A549 (cell line): ENCODE measurements at regions not wholly inside any gene's neighbourhood (a gene's known extent, or its start where the extent isn't known, plus 50 kb on each side); places are given as distances from the start of the nearest gene placed in this dataset.
A peak's percentile ranks its signal among the peaks of the same experiment; 100 is the strongest.
"Not testable (repeated sequence)": the region's sequence is repeated elsewhere in the genome, so short reads cannot be mapped to it uniquely, and the experiment has no call there.

ENCODE experiments used
- ATAC-seq, 2 experiments: fragments of 200-7000 bp in 1 of 2; fragments of >200 bp in 1 of 2; cut with Nextera tagmentation in 1 of 2; cut with Tn5 transposase in 1 of 2; 3 replicates each; pipeline versions ENCODE4 v1.8.0 to v1.9.1; 2018 to 2020; ENCODE audit warnings: mild to moderate bottlenecking in 1 of 2, moderate library complexity in 1 of 2
- CTCF ChIA-PET: fragments of 300-600 bp; sonication (Branson Sonifier 250); formaldehyde crosslinking; extraction: SDS; loops from one replicate; lab custom pipeline; 2021; ENCODE audit warnings: antibody characterized with exemption, inconsistent platforms; lab: Yijun Ruan, JAX
- POLR2A ChIA-PET: fragments of 350-600 bp; formaldehyde crosslinking; extraction: SDS; loops from one replicate; lab custom pipeline; 2021; ENCODE audit warnings: antibody characterized with exemption, inconsistent platforms; lab: Yijun Ruan, JAX
- DNase-seq, 2 experiments: peaks; one replicate each; pipeline versions ENCODE4 v3.0.0 to v3.0.0-alpha.2; 2011 to 2016; ENCODE audit warnings: low read depth in 1 of 2, low spot score in 1 of 2
- FAIRE-seq: peaks from 2 replicates; lab custom pipeline; 2011; peaks lifted over from hg19 to GRCh38; lab: Jason Lieb, UNC
- H3K27ac ChIP-seq, 2 experiments: fragments of >200 bp; sonication (Bioruptor Twin); formaldehyde crosslinking; 3 replicates each; pipeline ENCODE4 v1.5.1; 2016 to 2017
- H3K4me1 ChIP-seq: fragments of >200 bp; sonication (Bioruptor Twin); formaldehyde crosslinking; 3 replicates; pipeline ENCODE4 v1.6.1; 2016
- H3K4me2 ChIP-seq: fragments of >200 bp; sonication (Bioruptor Twin); formaldehyde crosslinking; 3 replicates; pipeline ENCODE4 v1.6.1; 2016
- H3K4me3 ChIP-seq: fragments of >200 bp; sonication (Bioruptor Twin); formaldehyde crosslinking; 3 replicates; pipeline ENCODE4 v1.5.1; 2016
- H3K9me3 ChIP-seq: fragments of >200 bp; sonication (Bioruptor Twin); formaldehyde crosslinking; 3 replicates; pipeline ENCODE4 v1.6.1; 2016
- EHF ChIP-seq: fragments of 250-450 bp; sonication (Bioruptor Pico); IDR thresholded peaks from 2 replicates; pipeline ENCODE4 v1.5.0; 2020; ENCODE audit warnings: mild to moderate bottlenecking
- EHMT2 ChIP-seq: fragments of 200-600 bp; sonication (generic); IDR thresholded peaks from 2 replicates; pipeline ENCODE4 v1.6.1; 2016; ENCODE audit warnings: antibody characterized with exemption, low read depth, mild to moderate bottlenecking, moderate library complexity
- WGBS: methylation state at CpG from one replicate; pipeline ENCODE4 v1.1.6; 2017; ENCODE audit errors: missing lambda C conversion rate; 5-methylcytosine and 5-hydroxymethylcytosine counted together

GRCh38 chr1:83427566-83427965, 571.4 kb downstream of the TTLL7 start:
- FAIRE-seq, H3K4me1 ChIP-seq, DNase-seq, H3K4me2 ChIP-seq, H3K27ac ChIP-seq, CTCF ChIA-PET, ATAC-seq, H3K4me3 ChIP-seq, H3K9me3 ChIP-seq, POLR2A ChIA-PET: not testable (repeated sequence)
- WGBS, result 10% methylated on average over 2 of the region's 2 CpGs

DNA sequence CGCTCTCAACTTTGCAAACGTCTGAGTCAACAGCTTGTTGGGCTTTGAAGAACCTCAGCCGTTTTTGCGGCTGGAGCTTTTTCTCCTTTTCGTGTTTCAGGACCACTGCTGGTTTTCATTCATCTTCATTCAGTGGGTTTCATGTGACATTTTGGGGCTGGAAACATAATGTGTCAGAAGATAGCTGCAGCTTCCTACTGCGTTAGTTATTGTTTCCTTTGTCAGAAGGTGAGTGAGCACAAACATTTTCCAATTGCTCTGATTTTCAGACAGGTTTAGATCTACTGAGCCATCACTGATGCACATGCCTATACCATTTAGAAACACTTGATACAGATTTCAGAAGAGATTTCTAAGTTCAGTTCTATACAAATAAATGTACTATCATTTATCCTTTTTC, 575.5 kb downstream of the TTLL7 start:
- H3K9me3 ChIP-seq, ATAC-seq, FAIRE-seq, H3K4me1 ChIP-seq, H3K4me2 ChIP-seq, POLR2A ChIA-PET, DNase-seq, CTCF ChIA-PET, H3K4me3 ChIP-seq, H3K27ac ChIP-seq: not testable (repeated sequence)
- WGBS, result 38% methylated on average over 6 of the region's 6 CpGs

DNA sequence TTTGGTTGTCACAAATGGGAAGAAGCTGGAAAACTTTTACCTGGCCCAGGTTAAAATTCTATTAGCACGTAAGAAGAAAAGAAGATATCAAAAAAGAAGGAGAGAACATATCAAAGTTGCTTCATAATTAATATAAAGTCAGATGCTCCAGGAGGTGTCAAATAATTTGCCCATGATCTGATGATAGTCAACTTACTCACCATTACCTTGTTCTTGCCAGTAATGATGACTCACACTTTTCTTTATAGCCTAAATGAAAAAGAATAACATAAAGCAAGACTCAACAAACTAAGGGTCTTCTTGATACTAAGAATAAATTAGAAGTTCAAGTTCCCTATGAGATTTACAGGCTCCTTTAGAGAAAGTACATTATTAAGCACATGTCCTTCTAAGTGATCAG, 580.4 kb downstream of the TTLL7 start:
- Histone ChIP-seq H3K27ac (no peak overlapping the region), H3K4me2 (no peak overlapping the region), H3K4me3 (no peak overlapping the region), H3K9me3 (no peaks in the 10 kb centered on the region), H3K4me1 (no peaks in the 10 kb centered on the region)
- 0% methylated on average over 1 of the region's 1 CpG for WGBS
- TF ChIP-seq EHF (CRISPR knock-in tag) (no peak), EHMT2 (no peak)
- ChIA-PET CTCF (no interaction called here), POLR2A (no interaction called here)
- ATAC-seq (no peak), DNase-seq (no peak), FAIRE-seq (no peak)

GRCh38 chr1:83413839-83414107, 585.2 kb downstream of the TTLL7 start:
- CTCF ChIA-PET, DNase-seq, H3K4me1 ChIP-seq, FAIRE-seq, H3K4me3 ChIP-seq, ATAC-seq, H3K27ac ChIP-seq, POLR2A ChIA-PET, H3K4me2 ChIP-seq, H3K9me3 ChIP-seq: not testable (repeated sequence)
- 5% methylated on average over 3 of the region's 6 CpGs for WGBS

DNA sequence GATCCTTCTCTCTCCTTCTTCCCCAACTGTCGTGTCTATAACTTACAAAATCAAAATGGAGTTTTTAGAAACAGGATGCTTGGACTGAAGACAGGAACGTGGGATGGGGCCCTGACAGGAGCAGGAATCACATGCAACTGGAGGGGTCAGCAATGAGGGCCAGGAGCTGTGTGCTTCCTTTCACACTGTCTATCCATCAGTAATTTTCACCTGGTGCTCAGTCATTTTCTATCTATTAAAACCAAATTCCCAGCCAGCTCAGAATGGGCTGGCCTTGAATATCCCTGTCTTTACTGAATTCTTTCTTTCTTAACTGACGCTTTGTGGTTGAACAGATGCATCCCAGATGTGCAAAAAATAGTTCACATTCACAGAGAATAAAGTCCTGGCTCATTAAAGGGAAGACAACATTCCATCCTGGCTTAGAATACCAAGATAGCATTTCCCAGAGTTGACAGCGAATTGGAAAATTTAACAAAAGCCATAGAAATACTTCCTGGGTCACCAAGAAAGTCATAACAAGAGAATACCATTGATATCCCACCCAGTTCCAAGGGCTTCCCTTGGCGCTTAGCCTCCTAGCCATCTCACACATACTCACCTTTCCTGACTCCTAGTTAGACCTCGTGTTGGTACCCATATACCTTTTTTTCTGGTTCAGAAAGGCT, 588.1 kb downstream of the TTLL7 start:
- ATAC-seq, DNase-seq, H3K27ac ChIP-seq, POLR2A ChIA-PET, FAIRE-seq, H3K4me3 ChIP-seq, H3K9me3 ChIP-seq, H3K4me2 ChIP-seq, CTCF ChIA-PET, H3K4me1 ChIP-seq: not testable (repeated sequence)
- 7% methylated on average over 5 of the region's 6 CpGs for WGBS

- CTCF ChIA-PET, H3K4me1 ChIP-seq, FAIRE-seq, DNase-seq, POLR2A ChIA-PET, ATAC-seq, H3K9me3 ChIP-seq, H3K4me2 ChIP-seq, H3K4me3 ChIP-seq, H3K27ac ChIP-seq: not testable (repeated sequence)
- 4% methylated on average over 3 of the region's 7 CpGs for WGBS
These were observed 592.1 kb downstream of the TTLL7 start for GRCh38 chr1:83406693-83407371.

- H3K4me2 ChIP-seq, ATAC-seq, DNase-seq, H3K4me3 ChIP-seq, H3K27ac ChIP-seq, FAIRE-seq, POLR2A ChIA-PET, CTCF ChIA-PET, H3K4me1 ChIP-seq, H3K9me3 ChIP-seq: not testable (repeated sequence)
- 58% methylated on average over 1 of the region's 1 CpG for WGBS
These were observed 593.1 kb downstream of the TTLL7 start for GRCh38 chr1:83405789-83406188.

DNA sequence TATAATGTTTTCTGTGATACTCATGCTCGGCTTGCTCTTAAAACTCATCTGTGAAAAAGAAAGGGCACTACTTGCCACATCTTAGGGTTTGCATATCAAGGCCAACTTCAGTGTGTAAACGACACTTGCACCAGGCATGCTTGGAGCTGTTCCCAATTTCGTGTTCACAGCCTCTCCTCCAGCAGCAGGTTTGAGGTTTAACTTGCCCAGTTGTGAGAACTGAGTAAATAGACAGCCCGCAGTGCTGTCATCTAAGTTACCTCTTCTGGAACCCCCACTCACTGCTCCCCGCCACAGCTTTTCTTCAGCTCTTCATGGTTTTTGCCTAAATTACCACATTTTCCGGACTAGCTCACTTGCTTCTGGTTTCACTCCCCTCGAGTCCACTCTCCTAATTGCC, 595.4 kb downstream of the TTLL7 start:
- FAIRE-seq, DNase-seq, POLR2A ChIA-PET, H3K4me1 ChIP-seq, ATAC-seq, H3K27ac ChIP-seq, CTCF ChIA-PET, H3K9me3 ChIP-seq, H3K4me2 ChIP-seq, H3K4me3 ChIP-seq: not testable (repeated sequence)
- 23% methylated on average over 7 of the region's 7 CpGs for WGBS

DNA sequence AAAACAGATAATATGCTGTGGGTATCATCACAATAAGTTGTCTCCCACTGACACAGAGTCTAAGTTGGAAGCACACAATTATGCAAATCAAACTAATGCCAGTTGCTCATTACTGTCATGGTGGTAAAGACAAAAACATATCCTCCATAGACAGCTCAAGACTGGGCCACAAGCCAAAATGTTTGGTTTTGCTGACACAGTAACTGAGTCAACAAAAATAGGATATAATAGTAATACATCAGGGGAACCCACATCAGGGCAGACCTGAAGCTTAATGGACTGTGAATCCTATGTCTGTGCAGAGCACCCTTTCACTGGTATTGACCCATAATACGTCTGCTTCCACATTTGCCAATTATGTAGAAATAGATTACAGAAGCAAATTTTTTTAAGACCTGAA, 597.8 kb downstream of the TTLL7 start:
- CTCF ChIA-PET, H3K9me3 ChIP-seq, H3K4me2 ChIP-seq, DNase-seq, POLR2A ChIA-PET, H3K4me3 ChIP-seq, H3K27ac ChIP-seq, H3K4me1 ChIP-seq, ATAC-seq: not testable (repeated sequence)
- WGBS, result 0% methylated on average over 1 of the region's 1 CpG
- peak; percentile 54 for FAIRE-seq

DNA sequence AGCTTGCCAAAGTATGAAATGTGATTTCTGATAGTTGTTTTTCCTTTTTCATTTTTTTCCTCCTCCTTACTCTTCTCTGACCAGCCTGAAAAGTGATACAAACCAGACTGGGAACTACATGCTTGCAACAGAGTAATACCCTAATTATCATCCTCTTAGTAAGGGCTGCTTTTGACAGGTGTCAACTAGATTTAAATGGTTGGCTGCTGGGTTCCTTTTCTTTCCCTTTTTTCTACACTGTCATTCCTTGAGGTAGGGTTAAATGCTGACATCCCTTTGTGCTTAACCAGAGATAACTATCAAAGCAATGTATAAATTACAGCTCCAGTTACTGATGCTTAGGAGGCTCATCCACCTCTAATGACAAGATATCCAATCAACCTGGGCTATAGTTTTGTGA, 598.8 kb downstream of the TTLL7 start:
- H3K4me2 ChIP-seq, FAIRE-seq, H3K9me3 ChIP-seq, POLR2A ChIA-PET, ATAC-seq, DNase-seq, H3K27ac ChIP-seq, CTCF ChIA-PET, H3K4me3 ChIP-seq, H3K4me1 ChIP-seq: not testable (repeated sequence)

GRCh38 chr1:83398125-83398524, 600.8 kb downstream of the TTLL7 start:
- H3K9me3 ChIP-seq, H3K4me3 ChIP-seq, H3K4me1 ChIP-seq, POLR2A ChIA-PET, CTCF ChIA-PET, DNase-seq, H3K4me2 ChIP-seq, ATAC-seq, H3K27ac ChIP-seq: not testable (repeated sequence)
- peak; percentile 65 for FAIRE-seq
